K562 (cell line): ENCODE measurements at regions not wholly inside any gene's neighbourhood (a gene's known extent, or its start where the extent isn't known, plus 50 kb on each side); places are given as distances from the start of the nearest gene placed in this dataset.

Experiments used
- ATAC-seq: fragments of 200-7000 bp; cut with Tn5 transposase; 3 replicates; pipeline ENCODE4 v1.9.1; 2020; ENCODE audit warnings: moderate library complexity
- BruUV-seq: library from RNA; stranded (reverse); fragments of 400-500 nt; replicated peaks from 2 replicates; lab custom pipeline; 2021; lab: Mats Ljungman, UMichigan
- CTCF ChIA-PET: fragments of 300-600 bp; formaldehyde crosslinking; extraction: SDS; loops from one replicate; lab custom pipeline; 2021; ENCODE audit warnings: low intra/inter-chr PET ratio; lab: Yijun Ruan, JAX
- POLR2A ChIA-PET: fragments of 300-600, 350-650 bp; sonication (Branson Sonifier 250); formaldehyde crosslinking; extraction: SDS; loops from one replicate; lab custom pipeline; 2021; ENCODE audit warnings: antibody characterized with exemption, inconsistent platforms; lab: Yijun Ruan, JAX
- DNase-seq, 4 experiments: peaks; one replicate each; pipeline versions ENCODE4 v3.0.0 to v3.0.0-alpha.2; 2011 to 2018; ENCODE audit warnings: low spot score in 3 of 4, mixed read lengths in 3 of 4; ENCODE audit errors: extremely low read depth in 1 of 4
- FAIRE-seq: peaks from 2 replicates; lab custom pipeline; 2011; peaks lifted over from hg19 to GRCh38; lab: Jason Lieb, UNC
- H2AFZ ChIP-seq: 2 replicates; pipeline ENCODE4 v1.6.0; 2011; ENCODE audit warnings: low read depth, low read length, control low read depth, inconsistent platforms
- H3K27ac ChIP-seq: fragments of 200-600 bp; 3 replicates; pipeline ENCODE4 v1.8.0; 2011; ENCODE audit warnings: low read depth, mild to moderate bottlenecking, control low read depth, inconsistent platforms, low read length, moderate library complexity, mixed read lengths; ENCODE audit errors: extremely low read depth
- H3K27me3 ChIP-seq, 2 experiments: fragments of 300-600 bp in 1 of 2; 2 replicates in 1 of 2; 3 replicates in 1 of 2; pipeline versions ENCODE4 v1.6.0 to v1.8.0; 2011; ENCODE audit warnings: inconsistent platforms in 2 of 2, low read length in 2 of 2, mild to moderate bottlenecking in 1 of 2, mixed read lengths in 1 of 2, moderate library complexity in 1 of 2; ENCODE audit not compliant: control insufficient read depth in 2 of 2, insufficient read depth in 2 of 2
- H3K36me3 ChIP-seq: fragments of 300-600 bp; 3 replicates; pipeline ENCODE4 v1.8.0; 2011; ENCODE audit warnings: mild to moderate bottlenecking, low read length, inconsistent platforms; ENCODE audit not compliant: control insufficient read depth, insufficient read depth
- H3K4me1 ChIP-seq, 2 experiments: fragments of 200-600 bp in 1 of 2; replicated peaks in 1 of 2; 2 replicates in 1 of 2; 3 replicates in 1 of 2; pipeline versions ENCODE4 v1.5.1 to v1.8.0; 2011; ENCODE audit warnings: inconsistent platforms in 2 of 2, low read length in 2 of 2, mild to moderate bottlenecking in 1 of 2, mixed read lengths in 1 of 2, moderate library complexity in 1 of 2; ENCODE audit not compliant: control insufficient read depth in 2 of 2, insufficient read depth in 2 of 2
- H3K4me2 ChIP-seq: 2 replicates; pipeline ENCODE4 v1.6.1; 2011; ENCODE audit warnings: low read length, control low read depth, inconsistent platforms, mixed read lengths; ENCODE audit not compliant: insufficient read depth
- H3K4me3 ChIP-seq: fragments of 200-600 bp; sonication (generic), shearing (Covaris generic); 2 replicates; pipeline ENCODE4 v1.5.1; 2016; ENCODE audit warnings: control low read depth, inconsistent platforms
- H3K79me2 ChIP-seq: fragments of 200-600 bp; 3 replicates; pipeline ENCODE4 v1.8.0; 2011; ENCODE audit warnings: low read length, inconsistent platforms; ENCODE audit not compliant: control insufficient read depth, insufficient read depth
- H3K9ac ChIP-seq, 2 experiments: 2 replicates each; pipeline versions ENCODE4 v1.6.0 to v1.6.1; 2011; ENCODE audit warnings: low read depth in 2 of 2, low read length in 2 of 2, control low read depth in 1 of 2, inconsistent platforms in 1 of 2, mild to moderate bottlenecking in 1 of 2, mixed read lengths in 1 of 2; ENCODE audit not compliant: insufficient read depth in 1 of 2
- H3K9me1 ChIP-seq: one replicate; pipeline ENCODE4 v1.6.0; 2011; ENCODE audit warnings: inconsistent platforms, mild to moderate bottlenecking, low read length, moderate library complexity; ENCODE audit not compliant: control insufficient read depth, insufficient read depth
- H3K9me3 ChIP-seq: replicated peaks from 2 replicates; pipeline ENCODE4 v1.5.1; 2011; ENCODE audit warnings: low read depth, low read length, inconsistent platforms; ENCODE audit not compliant: control insufficient read depth, insufficient read depth
- H4K20me1 ChIP-seq: replicated peaks from 2 replicates; pipeline ENCODE4 v1.6.1; 2011; ENCODE audit warnings: low read length, inconsistent platforms, mixed read lengths; ENCODE audit not compliant: control insufficient read depth, insufficient read depth
- E2F3 ChIP-seq: fragments of 250-450 bp; sonication (Bioruptor Pico); IDR thresholded peaks from 2 replicates; pipeline ENCODE4 v1.4.0; 2020; ENCODE audit warnings: mild to moderate bottlenecking
- HDAC1 ChIP-seq, 2 experiments: fragments of 450-650 bp; IDR thresholded peaks; 2 replicates each; pipeline ENCODE4 v1.6.1; 2016 to 2017; ENCODE audit warnings: inconsistent platforms in 1 of 2, mild to moderate bottlenecking in 1 of 2, moderate library complexity in 1 of 2
- KDM1A ChIP-seq, 2 experiments: fragments of 450-650 bp; IDR thresholded peaks; 2 replicates each; pipeline ENCODE4 v1.6.1; 2016; ENCODE audit warnings: mild to moderate bottlenecking in 2 of 2
- KDM2B ChIP-seq: fragments of 250-450 bp; sonication (Bioruptor Pico); IDR thresholded peaks from 2 replicates; pipeline ENCODE4 v1.8.0; 2021; ENCODE audit warnings: mild to moderate bottlenecking, moderate library complexity
- KDM4B ChIP-seq, 2 experiments: fragments of 450-650 bp in 1 of 2; sonication (generic) in 1 of 2; IDR thresholded peaks; 2 replicates each; pipeline ENCODE4 v1.6.1; 2016 to 2017; ENCODE audit warnings: borderline replicate concordance in 2 of 2, antibody characterized with exemption in 1 of 2, low read depth in 1 of 2, mild to moderate bottlenecking in 1 of 2
- NR2C1 ChIP-seq, 2 experiments: fragments of 450-650 bp; IDR thresholded peaks; 2 replicates each; pipeline ENCODE4 v1.6.1; 2017; ENCODE audit warnings: mild to moderate bottlenecking in 2 of 2, antibody characterized with exemption in 1 of 2, inconsistent platforms in 1 of 2, missing compliant biosample characterization in 1 of 2, missing genetic modification characterization in 1 of 2
- PHB2 ChIP-seq: fragments of 450-650 bp; IDR thresholded peaks from 2 replicates; pipeline ENCODE4 v1.6.1; 2017; ENCODE audit warnings: low read depth
- SMAD4 ChIP-seq: fragments of 250-450 bp; sonication (Bioruptor Pico); conservative IDR thresholded peaks from 2 replicates; pipeline ENCODE4 v1.8.0; 2021; ENCODE audit warnings: inconsistent platforms, mild to moderate bottlenecking, moderate library complexity
- SRSF1 ChIP-seq: fragments of 200-400 bp; formaldehyde crosslinking; IDR thresholded peaks from 2 replicates; pipeline ENCODE4 v1.6.1; 2017; ENCODE audit warnings: mild to moderate bottlenecking, low read depth, low read length, moderate library complexity
- WGBS: fragments of 100-300 bp; shearing (Covaris generic); methylation state at CpG from one replicate; pipeline ENCODE4 v1.1.6; 2016; ENCODE audit warnings: low coverage, mixed read lengths; ENCODE audit not compliant: insufficient coverage; ENCODE audit errors: missing lambda C conversion rate; 5-methylcytosine and 5-hydroxymethylcytosine counted together
- in situ Hi-C: fragments of 300-500 bp; cut with MboI; formaldehyde crosslinking; loops from 4 replicates; pipeline ENCODE4 v1.15.0; 2018; ENCODE audit warnings: inconsistent platforms, mixed read lengths
- intact Hi-C: fragments of 100-400 bp; cut with micrococcal nuclease; formaldehyde crosslinking; loops from 2 replicates; pipeline ENCODE4 v1.14.2; 2022
- TF ChIP-seq, protein P1 (sequence below): fragments of 250-450 bp; sonication (Bioruptor Pico); IDR thresholded peaks from 2 replicates; pipeline ENCODE4 v1.8.0; 2022; ENCODE audit warnings: inconsistent platforms
- TF ChIP-seq, protein P2 (sequence below): fragments of 450-650 bp; IDR thresholded peaks from 2 replicates; pipeline ENCODE4 v1.6.1; 2016; ENCODE audit warnings: mild to moderate bottlenecking

DNA sequence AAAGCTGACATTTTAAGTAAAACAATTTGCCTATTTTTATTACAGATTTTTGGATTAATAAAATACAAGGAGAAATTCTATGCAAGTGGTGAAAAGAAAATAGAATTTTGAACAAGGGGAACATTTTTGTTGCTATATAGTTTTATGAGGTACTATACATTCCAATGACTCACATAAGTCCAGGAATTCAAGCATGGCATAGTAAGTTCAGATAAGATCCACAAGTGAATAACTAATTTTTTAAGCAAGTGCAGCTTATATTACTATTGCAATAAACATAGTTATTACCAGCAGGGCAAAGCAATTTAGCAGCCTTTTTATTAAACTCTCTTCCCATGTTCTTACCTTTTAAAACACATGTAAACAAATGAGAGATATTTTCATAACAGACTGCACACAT, 1123.5 kb upstream of the LRRN3 start:
- H4K20me1 ChIP-seq, result no peaks in the 10 kb centered on the region
- CTCF ChIA-PET, result no interaction called here
- TF ChIP-seq, protein P1, sequence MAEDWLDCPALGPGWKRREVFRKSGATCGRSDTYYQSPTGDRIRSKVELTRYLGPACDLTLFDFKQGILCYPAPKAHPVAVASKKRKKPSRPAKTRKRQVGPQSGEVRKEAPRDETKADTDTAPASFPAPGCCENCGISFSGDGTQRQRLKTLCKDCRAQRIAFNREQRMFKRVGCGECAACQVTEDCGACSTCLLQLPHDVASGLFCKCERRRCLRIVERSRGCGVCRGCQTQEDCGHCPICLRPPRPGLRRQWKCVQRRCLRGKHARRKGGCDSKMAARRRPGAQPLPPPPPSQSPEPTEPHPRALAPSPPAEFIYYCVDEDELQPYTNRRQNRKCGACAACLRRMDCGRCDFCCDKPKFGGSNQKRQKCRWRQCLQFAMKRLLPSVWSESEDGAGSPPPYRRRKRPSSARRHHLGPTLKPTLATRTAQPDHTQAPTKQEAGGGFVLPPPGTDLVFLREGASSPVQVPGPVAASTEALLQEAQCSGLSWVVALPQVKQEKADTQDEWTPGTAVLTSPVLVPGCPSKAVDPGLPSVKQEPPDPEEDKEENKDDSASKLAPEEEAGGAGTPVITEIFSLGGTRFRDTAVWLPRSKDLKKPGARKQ (CRISPR knock-in tag), result no peak
- no peak for TF ChIP-seq PHB2
- TF ChIP-seq KDM2B (CRISPR knock-in tag), result no peak
- no TSS peak for BruUV-seq
- H3K79me2 ChIP-seq, result no peaks in the 10 kb centered on the region
- no peak overlapping the region for H3K27ac ChIP-seq
- FAIRE-seq (no peak), DNase-seq (no peak), ATAC-seq (no peak)
- H3K9me1 ChIP-seq, result no peaks in the 10 kb centered on the region
- H3K4me1 ChIP-seq, result no peaks in the 10 kb centered on the region
- POLR2A ChIA-PET, result no interaction called here
- no peaks in the 10 kb centered on the region for H3K36me3 ChIP-seq
- no peaks in the 10 kb centered on the region for H3K27me3 ChIP-seq
- H3K4me3 ChIP-seq, result no peak overlapping the region
- no peak overlapping the region for H3K4me2 ChIP-seq
- H2AFZ ChIP-seq, result no peak overlapping the region
- intact Hi-C loops (no loop called here), in situ Hi-C loops (no loop called here)
- H3K9me3 ChIP-seq, result no peaks in the 10 kb centered on the region
- H3K9ac ChIP-seq, result no peak overlapping the region

DNA sequence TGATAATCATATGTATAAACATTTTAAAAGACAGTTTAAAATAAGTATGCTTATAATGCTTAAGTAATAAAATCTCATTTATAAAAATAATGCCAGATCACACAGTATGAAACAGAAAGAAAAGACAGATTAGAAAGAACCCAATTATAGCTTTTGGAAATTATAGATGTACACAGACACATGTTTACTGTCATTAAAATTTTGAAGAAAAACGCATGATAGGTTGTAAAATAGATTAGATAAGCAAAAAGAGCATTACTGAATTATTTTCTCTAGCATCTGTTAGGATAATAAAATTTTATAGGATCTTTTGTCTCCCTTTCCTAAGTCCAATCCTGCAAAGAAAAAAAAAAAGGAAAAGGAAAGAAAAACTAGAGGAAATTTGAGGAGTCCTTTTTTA, 1107.3 kb upstream of the LRRN3 start:
- ChIA-PET POLR2A (no interaction called here), CTCF (no interaction called here)
- ATAC-seq (no peak), FAIRE-seq (no peak), DNase-seq (no peak)
- no peaks in the 10 kb centered on the region for H3K9me3 ChIP-seq
- TF ChIP-seq SRSF1, result no peak
- no peak for TF ChIP-seq HDAC1 (IDR thresholded peaks at IDR 0.05)
- TF ChIP-seq KDM4B (IDR thresholded peaks at IDR 0.05; ENCODE audit: borderline replicate concordance in 2 of 2, low read depth in 1 of 2), result no peak
- no peak for TF ChIP-seq SMAD4 (CRISPR knock-in tag)
- TF ChIP-seq E2F3 (CRISPR knock-in tag), result no peak
- TF ChIP-seq, protein P2, sequence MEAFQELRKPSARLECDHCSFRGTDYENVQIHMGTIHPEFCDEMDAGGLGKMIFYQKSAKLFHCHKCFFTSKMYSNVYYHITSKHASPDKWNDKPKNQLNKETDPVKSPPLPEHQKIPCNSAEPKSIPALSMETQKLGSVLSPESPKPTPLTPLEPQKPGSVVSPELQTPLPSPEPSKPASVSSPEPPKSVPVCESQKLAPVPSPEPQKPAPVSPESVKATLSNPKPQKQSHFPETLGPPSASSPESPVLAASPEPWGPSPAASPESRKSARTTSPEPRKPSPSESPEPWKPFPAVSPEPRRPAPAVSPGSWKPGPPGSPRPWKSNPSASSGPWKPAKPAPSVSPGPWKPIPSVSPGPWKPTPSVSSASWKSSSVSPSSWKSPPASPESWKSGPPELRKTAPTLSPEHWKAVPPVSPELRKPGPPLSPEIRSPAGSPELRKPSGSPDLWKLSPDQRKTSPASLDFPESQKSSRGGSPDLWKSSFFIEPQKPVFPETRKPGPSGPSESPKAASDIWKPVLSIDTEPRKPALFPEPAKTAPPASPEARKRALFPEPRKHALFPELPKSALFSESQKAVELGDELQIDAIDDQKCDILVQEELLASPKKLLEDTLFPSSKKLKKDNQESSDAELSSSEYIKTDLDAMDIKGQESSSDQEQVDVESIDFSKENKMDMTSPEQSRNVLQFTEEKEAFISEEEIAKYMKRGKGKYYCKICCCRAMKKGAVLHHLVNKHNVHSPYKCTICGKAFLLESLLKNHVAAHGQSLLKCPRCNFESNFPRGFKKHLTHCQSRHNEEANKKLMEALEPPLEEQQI, result no peak
- no peak for TF ChIP-seq KDM1A (IDR thresholded peaks at IDR 0.05)
- TF ChIP-seq NR2C1 (IDR thresholded peaks at IDR 0.05), result no peak
- TF ChIP-seq NR2C1 (tag; IDR thresholded peaks at IDR 0.05), result no peak
- 0% methylated on average over 1 of the region's 1 CpG for WGBS
- H4K20me1 ChIP-seq, result no peaks in the 10 kb centered on the region
- in situ Hi-C loops (no loop called here), intact Hi-C loops (no loop called here)
- no peak overlapping the region for H2AFZ ChIP-seq
- no TSS peak for BruUV-seq
- no peaks in the 10 kb centered on the region for H3K27me3 ChIP-seq
- no peaks in the 10 kb centered on the region for H3K36me3 ChIP-seq
- no peak overlapping the region for H3K27ac ChIP-seq
- no peaks in the 10 kb centered on the region for H3K4me1 ChIP-seq
- H3K79me2 ChIP-seq, result no peaks in the 10 kb centered on the region
- no peak overlapping the region for H3K9ac ChIP-seq
- H3K4me2 ChIP-seq, result no peak overlapping the region
- H3K9me1 ChIP-seq, result no peaks in the 10 kb centered on the region
- no peak overlapping the region for H3K4me3 ChIP-seq
